ENCODE measurements at regions not wholly inside any gene's neighbourhood (a gene's known extent, or its start where the extent isn't known, plus 50 kb on each side); places are given as distances from the start of the nearest gene placed in this dataset.

- Mint-ChIP-seq H3K4me1 (ENCODE audit: low read depth, unreplicated experiment) (no peaks in the 10 kb centered on the region), H3K27ac (ENCODE audit: unreplicated experiment) (no peak overlapping the region), H3K4me3 (ENCODE audit: unreplicated experiment) (no peak overlapping the region), H3K9me3 (ENCODE audit: unreplicated experiment) (peaks cover 1% of the 10 kb centered on the region), H3K27me3 (ENCODE audit: unreplicated experiment) (no peaks in the 10 kb centered on the region), H3K36me3 (ENCODE audit: unreplicated experiment) (no peaks in the 10 kb centered on the region)
- DNase-seq = no peak
- no peak for TF ChIP-seq CTCF (IDR thresholded peaks at IDR 0.05; ENCODE audit: partially characterized antibody, unreplicated experiment)
These were observed 155.6 kb downstream of the SLC6A15 start for GRCh38 chr12:84756961-84757360.

GRCh38 chr12:84745127-84745526 is 167.5 kb downstream of the SLC6A15 start:
- Mint-ChIP-seq H3K27ac (ENCODE audit: unreplicated experiment) (no peak overlapping the region), H3K9me3 (ENCODE audit: unreplicated experiment) (no peaks in the 10 kb centered on the region), H3K36me3 (ENCODE audit: unreplicated experiment) (no peaks in the 10 kb centered on the region), H3K4me3 (ENCODE audit: unreplicated experiment) (no peak overlapping the region), H3K27me3 (ENCODE audit: unreplicated experiment) (peaks cover 2% of the 10 kb centered on the region), H3K4me1 (ENCODE audit: low read depth, unreplicated experiment) (no peaks in the 10 kb centered on the region)
- DNase-seq = no peak
- no peak for TF ChIP-seq CTCF (IDR thresholded peaks at IDR 0.05; ENCODE audit: partially characterized antibody, unreplicated experiment)

GRCh38 chr12:84741692-84742091 is 170.9 kb downstream of the SLC6A15 start:
- no peak for DNase-seq
- no peak overlapping the region for H3K4me3 Mint-ChIP-seq (ENCODE audit: unreplicated experiment)
- H3K36me3 Mint-ChIP-seq (ENCODE audit: unreplicated experiment) = no peaks in the 10 kb centered on the region
- no peak overlapping the region for H3K27ac Mint-ChIP-seq (ENCODE audit: unreplicated experiment)
- no peaks in the 10 kb centered on the region for H3K9me3 Mint-ChIP-seq (ENCODE audit: unreplicated experiment)
- H3K4me1 Mint-ChIP-seq (ENCODE audit: low read depth, unreplicated experiment) = no peaks in the 10 kb centered on the region
- no peak for TF ChIP-seq CTCF (IDR thresholded peaks at IDR 0.05; ENCODE audit: partially characterized antibody, unreplicated experiment)
- H3K27me3 Mint-ChIP-seq (ENCODE audit: unreplicated experiment) = peaks cover 2% of the 10 kb centered on the region

GRCh38 chr12:84741031-84741430 is 171.6 kb downstream of the SLC6A15 start:
- H3K27me3 Mint-ChIP-seq (ENCODE audit: unreplicated experiment) = peaks cover 2% of the 10 kb centered on the region
- no peaks in the 10 kb centered on the region for H3K36me3 Mint-ChIP-seq (ENCODE audit: unreplicated experiment)
- DNase-seq = no peak
- TF ChIP-seq CTCF (IDR thresholded peaks at IDR 0.05; ENCODE audit: partially characterized antibody, unreplicated experiment) = no peak
- H3K4me1 Mint-ChIP-seq (ENCODE audit: low read depth, unreplicated experiment) = peaks cover 3% of the 10 kb centered on the region
- H3K4me3 Mint-ChIP-seq (ENCODE audit: unreplicated experiment) = no peak overlapping the region
- no peak overlapping the region for H3K27ac Mint-ChIP-seq (ENCODE audit: unreplicated experiment)
- H3K9me3 Mint-ChIP-seq (ENCODE audit: unreplicated experiment) = no peaks in the 10 kb centered on the region

- Mint-ChIP-seq H3K36me3 (ENCODE audit: unreplicated experiment) (no peaks in the 10 kb centered on the region), H3K9me3 (ENCODE audit: unreplicated experiment) (no peaks in the 10 kb centered on the region), H3K27ac (ENCODE audit: unreplicated experiment) (no peak overlapping the region), H3K27me3 (ENCODE audit: unreplicated experiment) (peaks cover 2% of the 10 kb centered on the region), H3K4me1 (ENCODE audit: low read depth, unreplicated experiment) (peaks cover 3% of the 10 kb centered on the region), H3K4me3 (ENCODE audit: unreplicated experiment) (no peak overlapping the region)
- no peak for TF ChIP-seq CTCF (IDR thresholded peaks at IDR 0.05; ENCODE audit: partially characterized antibody, unreplicated experiment)
- no peak for DNase-seq
These were observed 172.0 kb downstream of the SLC6A15 start for GRCh38 chr12:84740602-84741001.

All from glutamatergic neuron (in vitro differentiated cells).